ENCODE measurements at regions not wholly inside any gene's neighbourhood (a gene's known extent, or its start where the extent isn't known, plus 50 kb on each side); places are given as distances from the start of the nearest gene placed in this dataset.

DNA sequence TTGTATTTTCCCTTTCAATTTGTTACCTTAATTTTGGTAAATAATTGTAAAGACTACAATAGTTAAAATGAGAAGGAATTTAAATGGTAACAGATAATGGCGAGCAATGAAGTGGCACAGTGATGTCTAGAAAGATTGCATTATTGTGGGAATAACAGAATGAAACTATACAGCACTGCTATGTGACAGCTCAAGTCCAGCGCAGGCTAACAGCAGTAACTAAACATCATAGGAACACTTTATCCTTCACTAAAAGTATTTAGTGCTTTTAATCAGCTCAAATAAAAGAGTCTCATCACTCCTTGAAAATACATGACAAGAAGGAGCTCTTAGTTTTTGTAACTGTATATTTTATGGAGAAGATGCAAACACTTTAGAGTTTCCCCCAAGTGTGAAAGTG lies 190.8 kb downstream of the TENT5A start:
- TF ChIP-seq EZH2 (IDR thresholded peaks at IDR 0.05), result no peak
- TF ChIP-seq FOXP2 (optimal IDR thresholded peaks at IDR 0.05; ENCODE audit: control extremely low read depth, extremely low read length, insufficient read depth), result no peak
- TF ChIP-seq POLR2AphosphoS5 (IDR thresholded peaks at IDR 0.05; ENCODE audit: borderline replicate concordance, low read depth, low read length), result no peak
